Endothelial cell of umbilical vein (primary cell): ENCODE measurements at regions not wholly inside any gene's neighbourhood (a gene's known extent, or its start where the extent isn't known, plus 50 kb on each side); places are given as distances from the start of the nearest gene placed in this dataset.

Experiments
- BruUV-seq: library from RNA; stranded (reverse); fragments of 400-500 nt; replicated peaks from 2 replicates; lab custom pipeline; 2021; lab: Mats Ljungman, UMichigan
- CTCF ChIA-PET: fragments of 300-600, 350-600 bp; sonication (Branson Sonifier 250); formaldehyde crosslinking; loops from one replicate; lab custom pipeline; 2021; ENCODE audit warnings: antibody characterized with exemption, inconsistent platforms; lab: Charles Lee
- POLR2A ChIA-PET: fragments of 300-600, 350-600 bp; sonication (Branson Sonifier 250); formaldehyde crosslinking; loops from one replicate; lab custom pipeline; 2021; ENCODE audit warnings: antibody characterized with exemption, inconsistent platforms; lab: Charles Lee
- DNase-seq: peaks from one replicate; pipeline ENCODE4 v3.0.0-alpha.2; 2011; ENCODE audit warnings: low read depth, low spot score
- FAIRE-seq: peaks from 2 replicates; lab custom pipeline; 2011; peaks lifted over from hg19 to GRCh38; lab: Jason Lieb, UNC
- H2AFZ ChIP-seq: 2 replicates; pipeline ENCODE4 v1.6.0; 2012; ENCODE audit warnings: low read depth, low read length, control low read depth, inconsistent platforms
- H3K27ac ChIP-seq: 2 replicates; pipeline ENCODE4 v1.5.1; 2011; ENCODE audit warnings: low read depth, mild to moderate bottlenecking, control low read depth, low read length, moderate library complexity; ENCODE audit not compliant: insufficient read depth
- H3K27me3 ChIP-seq, 2 experiments: 2 replicates each; pipeline versions ENCODE4 v1.6.0 to v1.6.1; 2011; ENCODE audit warnings: low read length in 2 of 2, mixed read lengths in 1 of 2; ENCODE audit not compliant: control insufficient read depth in 2 of 2, insufficient read depth in 2 of 2
- H3K36me3 ChIP-seq, 2 experiments: 2 replicates in 1 of 2; 3 replicates in 1 of 2; pipeline ENCODE4 v1.5.1; 2011; ENCODE audit warnings: low read length in 2 of 2, mild to moderate bottlenecking in 1 of 2, moderate library complexity in 1 of 2; ENCODE audit not compliant: control insufficient read depth in 2 of 2, insufficient read depth in 2 of 2; ENCODE audit errors: extremely low read depth in 1 of 2
- H3K4me1 ChIP-seq: 3 replicates; pipeline ENCODE4 v1.5.1; 2011; ENCODE audit warnings: mild to moderate bottlenecking, low read length; ENCODE audit not compliant: control insufficient read depth, insufficient read depth; ENCODE audit errors: extremely low read depth
- H3K4me2 ChIP-seq: 2 replicates; pipeline ENCODE4 v1.6.1; 2011; ENCODE audit warnings: low read length, control low read depth, mixed read lengths; ENCODE audit not compliant: insufficient read depth
- H3K4me3 ChIP-seq, 3 experiments: fragments of 200-600 bp in 1 of 3; sonication (generic), shearing (Covaris generic) in 1 of 3; replicated peaks in 1 of 3; 2 replicates each; pipeline ENCODE4 v1.5.1; 2011 to 2016; ENCODE audit warnings: control low read depth in 3 of 3, low read length in 3 of 3, mild to moderate bottlenecking in 2 of 3, inconsistent platforms in 1 of 3, low read depth in 1 of 3, moderate library complexity in 1 of 3; ENCODE audit not compliant: insufficient read depth in 1 of 3
- H3K79me2 ChIP-seq: 2 replicates; pipeline ENCODE4 v1.6.0; 2012; ENCODE audit warnings: low read length, inconsistent platforms; ENCODE audit not compliant: control insufficient read depth, insufficient read depth
- H3K9ac ChIP-seq: replicated peaks from 2 replicates; pipeline ENCODE3; 2011; ENCODE audit warnings: low read length, control low read depth; ENCODE audit not compliant: insufficient read depth; ENCODE audit errors: extremely low read depth
- H3K9me1 ChIP-seq: replicated peaks from 3 replicates; pipeline ENCODE4 v1.6.0; 2011; ENCODE audit warnings: mild to moderate bottlenecking, low read length; ENCODE audit not compliant: control insufficient read depth, insufficient read depth; ENCODE audit errors: extremely low read depth
- H3K9me3 ChIP-seq: replicated peaks from 2 replicates; pipeline ENCODE4 v1.5.1; 2012; ENCODE audit warnings: low read length, inconsistent platforms; ENCODE audit not compliant: control insufficient read depth, insufficient read depth
- H4K20me1 ChIP-seq: replicated peaks from 2 replicates; pipeline ENCODE3; 2011; ENCODE audit warnings: mild to moderate bottlenecking, low read length; ENCODE audit not compliant: control insufficient read depth, insufficient read depth; ENCODE audit errors: extremely low read depth
- CTCF ChIP-seq, 2 donors: IDR thresholded peaks; 1 replicate in 1 of 2; 2 replicates in 1 of 2; pipeline ENCODE4 v1.5.1; 2011; ENCODE audit warnings: low read length in 2 of 2, mild to moderate bottlenecking in 2 of 2, moderate library complexity in 2 of 2, control low read depth in 1 of 2, inconsistent platforms in 1 of 2, low read depth in 1 of 2; ENCODE audit not compliant: insufficient read depth in 1 of 2; ENCODE audit errors: extremely low read depth in 1 of 2
- EZH2 ChIP-seq: IDR thresholded peaks from 2 replicates; pipeline ENCODE4 v1.6.1; 2012; ENCODE audit warnings: borderline replicate concordance, low read depth, mild to moderate bottlenecking, moderate library complexity, low read length, inconsistent platforms; ENCODE audit not compliant: severe bottlenecking
- GATA2 ChIP-seq: IDR thresholded peaks from 2 replicates; pipeline ENCODE4 v1.7.0; 2011; ENCODE audit warnings: low read depth, mild to moderate bottlenecking, moderate library complexity, mixed read lengths, low read length; ENCODE audit not compliant: insufficient read length, insufficient read depth
- JUN ChIP-seq: IDR thresholded peaks from 2 replicates; pipeline ENCODE4 v1.6.1; 2011; ENCODE audit warnings: borderline replicate concordance, low read depth; ENCODE audit not compliant: insufficient read length, insufficient read depth
- MAX ChIP-seq: IDR thresholded peaks from 2 replicates; pipeline ENCODE4 v1.6.1; 2011; ENCODE audit not compliant: insufficient read depth, insufficient read length
- POLR2A ChIP-seq: IDR thresholded peaks from 2 replicates; pipeline ENCODE4 v1.6.1; 2012; ENCODE audit warnings: low read depth, mild to moderate bottlenecking, control low read depth, low read length
- POLR2AphosphoS5 ChIP-seq: IDR thresholded peaks from 2 replicates; pipeline ENCODE4 v1.6.1; 2012; ENCODE audit warnings: low read depth, mild to moderate bottlenecking, control low read depth, low read length, moderate library complexity; ENCODE audit not compliant: insufficient read depth
- dilution Hi-C: fragments of 300-500 bp; cut with MboI; formaldehyde crosslinking; loops from one replicate; pipeline ENCODE4 v1.15.0; 2019; ENCODE audit warnings: low sequenced_read_pairs; ENCODE audit not compliant: extremely low pct_ligation_motif_present
- intact Hi-C: fragments of 100-400 bp; cut with micrococcal nuclease; formaldehyde crosslinking; loops from one replicate; pipeline ENCODE4 v1.10.0; 2022

GRCh38 chr16:26530584-26531289, 536.0 kb upstream of the C16orf82 start:
- FAIRE-seq, result no peak
- no TSS peak for BruUV-seq
- no peaks in the 10 kb centered on the region for H3K79me2 ChIP-seq

GRCh38 chr16:26531290-26531730, 535.4 kb upstream of the C16orf82 start:
- dilution Hi-C loops, result no loop called here
- Histone ChIP-seq H3K36me3 (no peaks in the 10 kb centered on the region), H3K9me1 (no peaks in the 10 kb centered on the region), H3K9me3 (no peaks in the 10 kb centered on the region), H3K27ac (no peak overlapping the region), H3K27me3 (no peaks in the 10 kb centered on the region), H3K4me2 (no peak overlapping the region), H4K20me1 (no peaks in the 10 kb centered on the region), H3K4me3 (no peak overlapping the region), H3K4me1 (no peaks in the 10 kb centered on the region), H3K9ac (no peak overlapping the region), H3K79me2 (no peaks in the 10 kb centered on the region), H2AFZ (no peak overlapping the region)
- ChIA-PET POLR2A (no interaction called here), CTCF (no interaction called here)
- no peak for FAIRE-seq
- BruUV-seq, result no TSS peak
- no peak for TF ChIP-seq POLR2A
- TF ChIP-seq EZH2, result no peak
- TF ChIP-seq MAX, result no peak
- no peak for TF ChIP-seq CTCF (IDR thresholded peaks at IDR 0.05; ENCODE audit: extremely low read depth in 1 of 2, insufficient read depth in 1 of 2, low read depth in 1 of 2, low read length in 2 of 2)
- no peak for TF ChIP-seq POLR2AphosphoS5
- no peak for TF ChIP-seq JUN
- no peak for TF ChIP-seq GATA2
- no peak for DNase-seq
- intact Hi-C loops, result no loop called here

More at GRCh38 chr16:26530584-26531289, 536.0 kb upstream of the C16orf82 start:
- Histone ChIP-seq H3K9me1 (no peaks in the 10 kb centered on the region), H2AFZ (no peak overlapping the region), H3K4me2 (no peak overlapping the region), H3K4me3 (no peak overlapping the region), H3K9ac (no peak overlapping the region), H3K4me1 (no peaks in the 10 kb centered on the region), H4K20me1 (no peaks in the 10 kb centered on the region), H3K27me3 (no peaks in the 10 kb centered on the region), H3K27ac (no peak overlapping the region), H3K36me3 (no peaks in the 10 kb centered on the region), H3K9me3 (no peaks in the 10 kb centered on the region)
- intact Hi-C loops (no loop called here), dilution Hi-C loops (no loop called here)
- TF ChIP-seq CTCF (IDR thresholded peaks at IDR 0.05; ENCODE audit: extremely low read depth in 1 of 2, insufficient read depth in 1 of 2, low read depth in 1 of 2, low read length in 2 of 2), result no peak
- POLR2A ChIA-PET, result no interaction called here
- CTCF ChIA-PET, result no interaction called here
- no peak for DNase-seq
